ENCODE measurements at regions not wholly inside any gene's neighbourhood (a gene's known extent, or its start where the extent isn't known, plus 50 kb on each side); places are given as distances from the start of the nearest gene placed in this dataset.

DNA sequence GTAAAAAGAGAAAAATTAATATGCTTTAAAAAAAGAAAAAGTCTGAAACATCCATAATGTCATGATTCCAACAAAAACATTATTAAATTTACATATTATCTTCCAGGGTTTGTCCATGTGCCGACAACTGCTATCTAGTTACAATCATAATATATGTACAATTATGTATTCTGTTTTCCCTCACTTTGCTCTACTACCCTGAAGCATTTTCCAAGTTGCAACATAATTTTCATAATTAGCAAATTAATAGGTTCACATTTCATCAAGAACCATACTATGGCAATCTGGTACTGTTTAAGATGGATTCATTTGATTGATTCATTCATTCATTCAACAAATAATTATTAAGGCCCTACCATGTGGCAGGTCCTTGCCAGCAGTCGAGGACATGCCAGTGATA, 128.9 kb upstream of the LEF1 start:
- TF ChIP-seq CTCF (tag by site-specific recombination; IDR thresholded peaks at IDR 0.05) (no peak), TCF7L2 (IDR thresholded peaks at IDR 0.05; ENCODE audit: borderline replicate concordance, low read depth, low read length) (no peak), ZNF239 (tag by site-specific recombination; IDR thresholded peaks at IDR 0.05) (no peak), PRDM4 (tag by site-specific recombination; IDR thresholded peaks at IDR 0.05) (no peak), ZNF18 (tag by site-specific recombination; IDR thresholded peaks at IDR 0.05) (no peak)
- TF ChIP-seq, protein P1, sequence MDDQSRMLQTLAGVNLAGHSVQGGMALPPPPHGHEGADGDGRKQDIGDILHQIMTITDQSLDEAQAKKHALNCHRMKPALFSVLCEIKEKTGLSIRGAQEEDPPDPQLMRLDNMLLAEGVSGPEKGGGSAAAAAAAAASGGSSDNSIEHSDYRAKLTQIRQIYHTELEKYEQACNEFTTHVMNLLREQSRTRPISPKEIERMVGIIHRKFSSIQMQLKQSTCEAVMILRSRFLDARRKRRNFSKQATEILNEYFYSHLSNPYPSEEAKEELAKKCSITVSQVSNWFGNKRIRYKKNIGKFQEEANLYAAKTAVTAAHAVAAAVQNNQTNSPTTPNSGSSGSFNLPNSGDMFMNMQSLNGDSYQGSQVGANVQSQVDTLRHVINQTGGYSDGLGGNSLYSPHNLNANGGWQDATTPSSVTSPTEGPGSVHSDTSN (CRISPR knock-in tag; IDR thresholded peaks at IDR 0.05): no peak
